Suprapubic skin (tissue), 4 donors: ENCODE measurements at regions not wholly inside any gene's neighbourhood (a gene's known extent, or its start where the extent isn't known, plus 50 kb on each side); places are given as distances from the start of the nearest gene placed in this dataset.
"Not testable (repeated sequence)": the region's sequence is repeated elsewhere in the genome, so short reads cannot be mapped to it uniquely, and the experiment has no call there.

Experiments used
- DNase-seq, 2 donors: peaks; one replicate each; pipeline ENCODE4 v3.0.0-alpha.2; 2019; ENCODE audit warnings: low spot score in 2 of 2
- H3K27ac ChIP-seq: fragments of 200-600 bp; sonication (generic); one replicate; pipeline ENCODE4 v1.5.1; 2019
- H3K27me3 ChIP-seq: fragments of 200-600 bp; sonication (generic); one replicate; pipeline ENCODE4 v1.5.1; 2019
- H3K36me3 ChIP-seq: fragments of 200-600 bp; sonication (generic); one replicate; pipeline ENCODE4 v1.5.1; 2019
- H3K4me1 ChIP-seq: fragments of 200-600 bp; sonication (generic); one replicate; pipeline ENCODE4 v1.5.1; 2019
- H3K4me3 ChIP-seq: fragments of 200-600 bp; sonication (generic); one replicate; pipeline ENCODE4 v1.5.1; 2019; ENCODE audit warnings: mild to moderate bottlenecking
- H3K9me3 ChIP-seq: fragments of 200-600 bp; sonication (generic); one replicate; pipeline ENCODE4 v1.5.1; 2019
- CTCF ChIP-seq, 2 donors: fragments of 200-600 bp in 1 of 2; fragments of 450-650 bp in 1 of 2; sonication (generic) in 1 of 2; IDR thresholded peaks; one replicate each; pipeline ENCODE4 v1.5.1; 2016 to 2019; ENCODE audit warnings: antibody characterized with exemption in 2 of 2, mild to moderate bottlenecking in 1 of 2, moderate library complexity in 1 of 2
- EP300 ChIP-seq: sonication (generic); formaldehyde crosslinking; IDR thresholded peaks from one replicate; pipeline ENCODE4 v1.6.1; 2017; ENCODE audit warnings: antibody characterized with exemption
- POLR2A ChIP-seq, 2 donors: fragments of 450-650 bp; IDR thresholded peaks; one replicate each; pipeline ENCODE4 v1.6.1; 2017; ENCODE audit warnings: antibody characterized with exemption in 2 of 2, mild to moderate bottlenecking in 2 of 2, moderate library complexity in 2 of 2
- POLR2AphosphoS5 ChIP-seq, 3 donors: sonication (generic); formaldehyde crosslinking; IDR thresholded peaks; one replicate each; pipeline ENCODE4 v1.6.1; 2017; ENCODE audit warnings: antibody characterized with exemption in 3 of 3
- WGBS: methylation state at CpG from one replicate; pipeline ENCODE4 v1.1.5; 2018; 5-methylcytosine and 5-hydroxymethylcytosine counted together

GRCh38 chr9:78986446-78986845 lies 585.3 kb upstream of the TLE4 start:
- H3K27ac ChIP-seq = no peak overlapping the region
- H3K4me3 ChIP-seq = no peak overlapping the region
- TF ChIP-seq POLR2AphosphoS5 (IDR thresholded peaks at IDR 0.05) = no peak
- TF ChIP-seq POLR2A (IDR thresholded peaks at IDR 0.05) = no peak
- TF ChIP-seq CTCF (IDR thresholded peaks at IDR 0.05) = no peak
- H3K36me3 ChIP-seq = no peaks in the 10 kb centered on the region
- no peaks in the 10 kb centered on the region for H3K27me3 ChIP-seq
- no peaks in the 10 kb centered on the region for H3K4me1 ChIP-seq
- WGBS = 82% methylated on average over 2 of the region's 2 CpGs
- no peaks in the 10 kb centered on the region for H3K9me3 ChIP-seq
- no peak for DNase-seq

GRCh38 chr9:78989031-78989658 lies 582.6 kb upstream of the TLE4 start:
- Histone ChIP-seq H3K36me3 (no peaks in the 10 kb centered on the region), H3K27ac (no peak overlapping the region), H3K27me3 (no peaks in the 10 kb centered on the region), H3K4me1 (no peaks in the 10 kb centered on the region), H3K9me3 (no peaks in the 10 kb centered on the region), H3K4me3 (no peak overlapping the region)
- TF ChIP-seq EP300 (no peak), POLR2AphosphoS5 (IDR thresholded peaks at IDR 0.05) (no peak), CTCF (IDR thresholded peaks at IDR 0.05) (no peak), POLR2A (IDR thresholded peaks at IDR 0.05) (no peak)
- DNase-seq = no peak
- 58% methylated on average over 2 of the region's 2 CpGs for WGBS

- H3K27me3 ChIP-seq = no peaks in the 10 kb centered on the region
- H3K27ac ChIP-seq = no peak overlapping the region
- H3K9me3 ChIP-seq = no peaks in the 10 kb centered on the region
- DNase-seq = no peak
- H3K36me3 ChIP-seq = no peaks in the 10 kb centered on the region
- no peak overlapping the region for H3K4me3 ChIP-seq
- no peak for TF ChIP-seq POLR2A (IDR thresholded peaks at IDR 0.05)
- no peak for TF ChIP-seq CTCF (IDR thresholded peaks at IDR 0.05)
- no peak for TF ChIP-seq EP300
- no peak for TF ChIP-seq POLR2AphosphoS5 (IDR thresholded peaks at IDR 0.05)
- WGBS = 70% methylated on average over 3 of the region's 3 CpGs
- H3K4me1 ChIP-seq = no peaks in the 10 kb centered on the region
These were observed 577.3 kb upstream of the TLE4 start for GRCh38 chr9:78994471-78994870.

GRCh38 chr9:78994974-78995373 lies 576.8 kb upstream of the TLE4 start:
- H3K4me1 ChIP-seq, DNase-seq, H3K9me3 ChIP-seq, H3K27me3 ChIP-seq, H3K4me3 ChIP-seq, H3K36me3 ChIP-seq, H3K27ac ChIP-seq: not testable (repeated sequence)
- WGBS = 92% methylated on average over 2 of the region's 2 CpGs

GRCh38 chr9:78997296-78997695 lies 574.5 kb upstream of the TLE4 start:
- H3K4me3 ChIP-seq = no peak overlapping the region
- DNase-seq = no peak
- TF ChIP-seq POLR2A (IDR thresholded peaks at IDR 0.05) = no peak
- no peak for TF ChIP-seq POLR2AphosphoS5 (IDR thresholded peaks at IDR 0.05)
- TF ChIP-seq EP300 = no peak
- TF ChIP-seq CTCF (IDR thresholded peaks at IDR 0.05) = no peak
- no peaks in the 10 kb centered on the region for H3K4me1 ChIP-seq
- no peaks in the 10 kb centered on the region for H3K36me3 ChIP-seq
- H3K27ac ChIP-seq = no peak overlapping the region
- H3K27me3 ChIP-seq = no peaks in the 10 kb centered on the region
- no peaks in the 10 kb centered on the region for H3K9me3 ChIP-seq
